Left lobe of liver (tissue), 2 donors: ENCODE measurements at regions not wholly inside any gene's neighbourhood (a gene's known extent, or its start where the extent isn't known, plus 50 kb on each side); places are given as distances from the start of the nearest gene placed in this dataset.

Experiments
- ATAC-seq: fragments of 200-7000 bp; cut with Tn5 transposase; one replicate; pipeline ENCODE4 v1.9.1; 2020; ENCODE audit warnings: mild to moderate bottlenecking, moderate library complexity
- DNase-seq: peaks from one replicate; pipeline ENCODE4 v3.0.0-alpha.2; 2020; ENCODE audit warnings: low spot score
- donor health status: DM: no; HTN: no; CAD: no; lungs with moderate emphysema.
- donor health status: DM: no; HTN: yes; CAD: no.

DNA sequence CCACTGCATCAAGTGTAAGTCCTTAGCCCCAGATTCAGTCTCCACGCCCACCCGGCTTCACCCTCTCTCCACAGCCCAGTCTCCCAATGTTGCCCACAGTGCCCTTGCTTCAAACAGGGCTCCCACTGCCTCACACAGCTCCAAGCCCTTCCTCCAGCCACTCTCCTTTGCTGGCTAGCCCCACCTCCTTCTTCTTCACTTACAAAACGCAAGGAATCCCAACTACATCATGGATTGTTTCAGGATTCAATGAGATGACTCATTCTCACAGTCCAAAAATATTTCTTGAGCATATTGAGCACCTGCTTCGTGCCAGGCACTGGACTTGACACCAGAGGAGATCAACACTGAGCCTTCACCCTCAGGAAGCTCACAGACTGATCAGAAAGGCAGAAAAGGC is 533.5 kb downstream of the BUD13 start:
- DNase-seq, result no peak
- no peak for ATAC-seq

DNA sequence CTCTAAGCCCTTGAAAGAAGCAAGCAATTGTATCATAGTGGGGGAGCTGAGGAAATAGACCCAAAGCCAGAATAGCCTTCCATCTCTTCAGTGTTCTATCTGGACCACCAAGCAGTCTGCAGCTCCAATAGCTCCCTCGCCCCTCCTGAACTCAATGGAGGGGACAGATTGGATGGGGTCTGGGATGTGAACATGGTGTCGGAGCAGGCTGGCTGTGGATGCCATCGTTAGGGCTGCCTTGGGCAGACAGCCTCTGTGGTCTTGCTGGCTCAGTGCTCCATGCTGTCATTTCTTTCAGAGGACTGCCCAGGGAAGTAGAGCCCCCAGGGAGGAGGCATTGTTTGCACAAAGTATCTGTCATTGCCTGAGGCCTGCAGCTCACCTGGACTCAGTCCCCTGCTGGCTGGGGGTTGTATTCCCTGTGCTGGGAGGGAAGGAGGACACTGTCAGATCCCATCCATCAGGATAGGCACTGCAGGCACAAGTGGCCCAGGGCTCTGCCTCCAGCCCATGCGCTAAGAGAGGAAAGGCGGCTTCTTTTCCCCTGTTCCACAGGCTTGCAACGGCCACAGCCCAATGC is 537.7 kb downstream of the BUD13 start:
- ATAC-seq (no peak), DNase-seq (no peak)

DNA sequence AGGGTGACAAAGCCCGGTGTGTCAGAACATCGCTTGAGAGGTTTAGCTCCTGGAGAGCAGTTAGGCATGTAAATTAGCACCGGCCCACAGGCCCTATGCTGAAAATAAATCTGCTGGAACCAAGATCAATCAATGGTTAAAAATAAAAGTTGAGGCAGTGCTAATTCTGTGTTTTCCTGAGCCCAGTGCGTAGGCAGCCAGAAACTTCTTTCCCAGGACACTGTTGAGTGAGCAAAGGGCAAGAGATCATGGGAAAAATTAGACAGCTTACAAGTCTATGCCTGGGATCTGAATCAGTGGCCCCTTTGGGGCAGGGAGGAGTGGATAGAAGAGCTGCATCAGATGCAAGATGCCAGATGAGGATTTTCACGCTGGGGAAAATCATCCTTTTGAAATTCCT is 539.2 kb downstream of the BUD13 start:
- ATAC-seq (no peak), DNase-seq (no peak)

DNA sequence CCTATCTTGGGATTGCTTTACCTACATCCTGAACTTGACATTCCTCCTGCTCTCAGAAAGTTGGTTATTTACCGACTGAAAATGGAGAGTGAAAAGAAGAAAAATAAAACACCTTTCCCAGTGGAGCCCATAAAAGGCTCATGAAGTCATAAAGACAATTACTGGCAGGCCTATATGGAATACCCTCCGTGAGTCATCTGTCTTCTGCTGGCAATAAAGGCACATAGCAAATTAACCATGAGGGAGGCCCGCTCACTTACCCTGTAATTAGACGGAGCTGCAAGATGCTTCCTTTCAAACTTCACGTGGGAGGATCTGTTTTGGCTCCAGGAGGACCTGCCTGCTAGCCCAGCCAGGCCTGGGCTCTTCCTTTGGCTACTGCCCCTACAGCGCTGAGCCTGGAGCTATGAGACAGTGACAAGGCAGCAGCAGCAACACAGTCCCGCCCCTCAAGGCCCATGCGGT is 540.4 kb downstream of the BUD13 start:
- DNase-seq (no peak), ATAC-seq (no peak)

DNA sequence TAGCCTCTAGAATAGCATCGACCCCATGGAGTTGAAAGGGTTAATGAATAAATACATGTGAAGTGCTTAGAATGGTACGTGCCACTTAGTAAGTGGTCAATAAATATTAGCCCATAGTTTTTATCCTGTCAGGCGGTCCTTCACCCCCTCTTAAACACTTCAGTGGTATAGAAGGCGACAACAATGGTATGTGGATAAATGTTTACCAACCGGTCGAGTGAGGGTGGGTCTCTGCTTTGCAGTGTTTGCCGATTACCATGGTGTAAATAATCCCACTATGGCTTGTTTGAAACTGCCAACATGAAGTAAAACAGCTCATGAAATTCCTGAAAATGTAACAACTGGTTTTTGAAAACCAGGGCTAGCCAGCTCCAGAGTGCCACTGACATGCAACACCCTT is 541.2 kb downstream of the BUD13 start:
- ATAC-seq, result no peak
- no peak for DNase-seq

DNA sequence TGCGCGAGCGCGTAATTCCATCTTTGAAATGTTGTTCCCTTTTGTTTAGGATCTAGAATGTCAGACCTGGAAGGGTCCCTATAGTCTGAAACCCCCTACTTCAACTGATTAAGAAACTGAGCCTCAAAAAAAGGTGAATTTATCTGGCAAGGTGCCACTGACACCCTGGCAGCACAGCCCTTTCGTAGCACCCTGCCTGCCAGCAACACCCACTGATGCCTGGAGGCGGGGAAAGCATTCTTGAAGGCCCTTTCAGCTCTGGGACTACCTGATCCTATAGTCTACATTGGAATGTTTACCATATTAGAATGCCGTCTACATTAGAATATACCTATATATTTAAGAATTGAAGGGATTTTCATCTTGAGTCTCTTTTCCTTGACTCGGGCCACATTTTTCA is 542.3 kb downstream of the BUD13 start:
- DNase-seq (no peak), ATAC-seq (no peak)

DNA sequence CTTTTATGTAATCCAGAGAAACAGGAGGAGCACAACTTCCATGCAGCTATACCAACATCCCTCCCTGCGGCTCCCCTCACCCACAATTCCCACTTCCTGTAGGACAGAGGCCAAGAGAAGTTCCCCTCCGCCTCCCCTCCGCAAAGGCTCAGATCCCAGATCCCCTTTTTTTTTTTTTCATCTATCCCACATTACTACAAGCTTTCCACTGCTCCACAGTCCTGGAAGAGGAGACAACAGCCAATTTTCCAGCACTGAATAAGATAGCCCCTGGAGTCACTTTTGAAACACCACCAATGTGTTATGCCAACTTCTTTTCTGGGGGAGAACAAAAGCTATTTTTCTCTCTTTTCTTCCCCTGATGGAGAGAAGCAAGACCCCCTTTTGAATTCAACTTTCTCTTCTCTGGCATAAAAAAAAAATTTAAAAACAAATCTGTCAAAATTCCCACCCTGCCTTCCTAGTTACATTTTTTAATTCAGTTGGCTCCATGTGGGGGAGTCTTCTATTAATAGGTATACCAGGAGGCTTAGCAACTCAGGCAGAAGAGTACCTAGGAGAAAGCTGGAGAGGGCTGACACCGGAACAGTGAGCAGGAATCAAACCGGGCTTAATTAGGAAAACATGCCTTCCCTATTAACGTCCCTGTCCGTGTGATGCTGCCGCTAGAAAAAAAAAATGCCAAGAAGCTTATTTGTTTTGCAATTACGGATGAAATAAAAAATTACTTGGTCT is 543.4 kb downstream of the BUD13 start:
- no peak for DNase-seq
- ATAC-seq, result no peak

DNA sequence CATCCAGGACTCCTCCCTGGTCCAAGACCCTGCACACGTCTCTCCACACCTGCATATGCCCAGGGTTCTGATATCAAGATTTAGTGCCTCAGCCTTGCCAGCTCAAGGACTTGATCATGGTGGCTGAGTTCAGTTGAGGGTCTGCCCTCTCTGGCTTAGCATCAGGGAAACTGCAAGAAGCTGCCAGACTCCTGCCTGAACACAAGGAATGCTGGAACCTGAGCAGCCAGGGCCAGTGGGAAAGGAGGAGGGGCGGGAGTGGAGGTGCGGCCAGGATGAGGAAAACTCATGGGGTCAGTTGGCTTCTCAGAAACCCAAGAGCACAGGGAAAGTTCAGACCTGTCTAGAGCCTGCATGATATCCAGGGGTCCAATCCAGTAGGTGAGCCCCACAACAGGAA is 546.1 kb downstream of the BUD13 start:
- ATAC-seq (no peak), DNase-seq (no peak)

DNA sequence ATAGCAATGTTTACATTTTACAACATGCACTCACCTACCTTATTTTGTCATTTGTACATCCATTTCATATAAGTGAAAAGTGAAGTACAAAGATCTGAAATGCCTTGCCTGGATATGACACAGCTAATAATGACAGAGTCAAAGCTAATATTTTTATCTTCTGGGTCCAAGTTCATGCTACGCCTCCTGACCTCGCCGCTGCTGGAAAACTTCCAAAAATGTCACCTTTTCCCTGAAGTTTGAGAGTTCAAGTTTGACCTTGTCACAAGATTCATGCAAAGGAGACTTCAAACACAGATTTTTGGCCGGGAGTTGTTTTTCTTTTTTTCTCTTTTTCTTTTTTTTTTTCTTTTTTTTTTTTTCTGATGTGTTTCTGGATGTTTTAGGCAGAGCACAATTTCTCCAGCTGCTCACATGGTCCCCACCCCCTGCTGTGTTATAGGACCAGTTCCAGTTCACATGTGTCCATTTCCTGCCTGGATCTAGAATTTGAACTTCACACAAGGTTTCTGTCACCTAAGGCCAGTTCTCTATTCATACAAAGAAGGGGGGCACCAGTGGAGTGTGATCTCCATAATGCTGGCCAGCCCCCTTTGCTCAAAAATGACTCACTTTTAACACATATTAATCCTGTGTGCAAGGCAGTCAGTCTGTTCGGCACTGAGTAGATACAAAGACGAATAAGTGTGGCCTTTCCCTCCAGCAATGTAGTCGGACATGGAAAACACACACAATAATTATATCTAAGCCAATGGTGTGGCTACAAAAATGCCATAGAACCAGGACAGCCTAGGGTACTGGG is 546.8 kb downstream of the BUD13 start:
- ATAC-seq (no peak), DNase-seq (no peak)

DNA sequence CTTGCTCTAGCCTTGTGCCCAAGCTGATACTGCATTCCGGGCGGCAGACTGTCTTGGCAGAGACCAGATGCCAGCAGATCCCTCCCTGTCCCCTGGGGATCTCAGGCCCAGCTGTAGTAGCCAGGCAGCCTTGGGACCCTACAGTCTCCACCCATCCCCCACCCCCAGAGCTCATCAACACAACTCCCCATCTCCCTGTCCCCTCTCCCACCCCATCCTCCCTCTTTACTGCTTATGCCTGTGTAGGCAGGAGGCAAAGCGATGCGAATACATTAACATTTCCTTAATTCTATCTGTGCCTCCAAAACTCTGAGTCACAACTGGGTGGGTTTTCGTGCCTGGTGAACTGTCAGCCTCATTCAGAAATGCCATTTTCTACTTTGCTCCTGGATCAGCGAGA is 547.6 kb downstream of the BUD13 start:
- DNase-seq (no peak), ATAC-seq (no peak)

DNA sequence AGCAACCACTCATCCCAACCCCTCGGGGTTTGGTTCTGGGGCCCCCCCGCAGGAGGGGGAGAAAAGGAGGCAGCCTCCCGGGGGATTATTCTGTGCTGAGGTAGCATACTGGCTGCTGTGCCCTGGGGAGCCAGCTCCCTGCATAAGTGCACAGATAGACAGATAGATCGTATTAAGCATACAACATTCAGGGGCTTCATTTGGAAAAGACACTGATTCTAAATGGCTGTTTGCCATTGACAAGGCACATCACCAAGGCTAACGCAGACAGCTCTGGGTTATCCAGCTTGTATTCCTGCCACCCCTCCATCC is 547.9 kb downstream of the BUD13 start:
- DNase-seq (no peak), ATAC-seq (no peak)

DNA sequence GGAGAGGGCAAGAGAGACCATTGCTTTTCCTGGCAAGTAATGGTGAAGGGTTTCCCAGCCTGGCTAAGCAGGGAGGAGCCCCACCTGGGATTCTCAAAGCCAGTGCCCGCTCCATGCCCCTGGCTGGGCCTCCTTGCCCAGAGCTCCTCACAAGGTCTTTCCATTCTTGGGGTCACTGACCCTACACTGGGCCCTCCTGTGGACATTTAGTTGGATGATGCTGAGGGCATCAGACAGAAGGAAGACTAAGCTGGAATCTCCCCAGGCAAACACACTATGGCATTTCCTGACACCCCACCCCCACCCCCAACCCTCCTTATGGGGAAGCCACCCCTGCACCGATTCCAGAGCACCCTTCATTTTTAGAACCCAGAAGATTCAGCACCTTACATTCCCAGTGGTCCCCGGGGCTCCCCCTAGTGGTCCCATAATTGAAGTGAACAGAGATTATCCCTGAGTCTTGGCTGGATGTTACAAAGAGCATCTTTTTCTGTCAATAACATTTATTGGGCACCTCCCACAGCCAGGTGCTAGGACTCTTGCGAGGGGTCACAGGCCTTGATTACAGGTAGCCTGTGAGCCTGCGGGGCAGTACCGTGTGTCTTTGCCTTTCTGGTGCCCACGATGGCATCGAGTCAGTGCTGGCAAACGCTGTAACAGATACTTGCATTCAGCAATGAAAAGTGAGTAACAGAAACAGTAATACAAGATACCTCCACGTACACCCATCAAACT is 548.5 kb downstream of the BUD13 start:
- ATAC-seq, result peak; percentile 86
- DNase-seq, result no peak

DNA sequence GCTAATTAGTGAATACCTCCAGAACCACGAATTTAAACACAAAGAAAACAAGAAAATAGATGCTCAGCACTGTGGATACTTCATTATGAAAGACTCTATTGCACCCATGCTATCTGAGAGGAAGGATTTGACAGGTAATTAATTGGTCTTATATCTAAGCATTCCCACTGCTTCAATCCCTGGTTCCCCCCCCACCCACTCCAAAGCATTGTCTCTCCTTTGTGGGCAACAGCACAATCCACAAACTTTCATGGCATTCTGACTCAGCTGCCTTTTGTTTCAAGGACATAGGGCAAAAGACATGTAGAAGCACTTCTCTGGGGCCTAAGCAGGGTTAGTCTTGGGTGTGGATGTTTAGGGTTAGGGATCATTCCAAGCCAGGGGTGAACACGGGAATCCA is 551.4 kb downstream of the BUD13 start:
- ATAC-seq (no peak), DNase-seq (no peak)

DNA sequence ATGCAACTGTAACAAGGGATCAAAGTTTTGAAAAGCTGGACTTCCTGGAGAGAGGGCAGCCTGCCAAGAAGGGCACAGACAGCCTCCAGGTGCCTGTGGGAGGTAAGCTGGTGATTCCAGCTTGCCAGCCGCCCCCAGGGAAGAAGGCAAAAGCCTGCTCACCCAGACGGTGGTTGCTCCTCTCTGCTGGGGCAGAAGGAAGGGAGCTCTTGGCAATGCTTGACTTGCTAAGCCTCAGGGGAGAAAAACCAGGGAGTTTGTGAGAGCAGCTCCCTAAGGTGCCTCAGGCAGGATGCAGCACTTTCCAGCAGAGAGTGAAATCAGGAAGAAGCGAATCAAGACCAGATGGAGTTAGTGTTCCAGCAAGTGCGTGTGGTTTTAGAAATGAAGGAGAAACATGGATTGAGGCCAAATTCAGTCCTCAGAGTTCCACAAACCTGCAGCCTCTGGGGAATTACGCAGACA is 553.6 kb downstream of the BUD13 start:
- no peak for DNase-seq
- peak; percentile 21 for ATAC-seq

DNA sequence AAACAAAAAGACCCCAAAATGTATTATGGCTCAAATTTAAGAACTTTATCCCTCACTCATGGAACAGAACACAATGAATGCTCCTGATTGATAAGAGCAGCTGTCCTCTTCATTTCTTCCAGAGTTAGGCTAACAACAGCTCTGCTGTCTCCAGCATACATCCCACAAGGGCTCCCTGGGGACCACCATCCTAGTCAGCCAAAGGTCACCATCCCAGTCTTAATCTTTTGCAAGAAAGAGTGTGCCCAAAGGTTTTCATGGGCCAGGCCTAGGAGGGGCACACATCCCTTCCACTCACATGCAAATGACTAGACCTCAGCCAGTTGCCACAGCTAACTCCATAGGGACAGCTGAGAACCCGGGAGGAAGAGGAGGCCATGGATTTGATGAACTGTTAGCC is 555.3 kb downstream of the BUD13 start:
- ATAC-seq (no peak), DNase-seq (no peak)

DNA sequence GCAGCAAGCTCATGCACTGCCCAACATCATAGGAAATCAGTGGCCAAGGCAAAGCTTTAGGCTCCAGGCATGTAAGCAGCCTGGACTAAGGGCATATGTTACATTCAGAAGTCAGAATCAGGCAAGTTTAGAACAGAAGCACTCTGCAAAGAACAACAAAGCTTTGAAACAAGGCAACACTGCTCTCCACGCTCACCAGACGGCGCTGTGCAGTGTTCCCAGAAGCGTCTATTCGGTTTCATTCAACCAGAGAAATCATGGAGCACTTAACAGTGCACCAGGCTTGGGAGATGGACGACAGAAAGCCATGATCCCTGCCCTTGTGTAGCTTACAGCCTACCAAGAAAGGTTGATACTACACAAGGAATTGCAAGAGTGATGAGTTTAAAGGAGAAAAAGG is 555.8 kb downstream of the BUD13 start:
- peak; percentile 91 for ATAC-seq
- DNase-seq, result peak; percentile 55

DNA sequence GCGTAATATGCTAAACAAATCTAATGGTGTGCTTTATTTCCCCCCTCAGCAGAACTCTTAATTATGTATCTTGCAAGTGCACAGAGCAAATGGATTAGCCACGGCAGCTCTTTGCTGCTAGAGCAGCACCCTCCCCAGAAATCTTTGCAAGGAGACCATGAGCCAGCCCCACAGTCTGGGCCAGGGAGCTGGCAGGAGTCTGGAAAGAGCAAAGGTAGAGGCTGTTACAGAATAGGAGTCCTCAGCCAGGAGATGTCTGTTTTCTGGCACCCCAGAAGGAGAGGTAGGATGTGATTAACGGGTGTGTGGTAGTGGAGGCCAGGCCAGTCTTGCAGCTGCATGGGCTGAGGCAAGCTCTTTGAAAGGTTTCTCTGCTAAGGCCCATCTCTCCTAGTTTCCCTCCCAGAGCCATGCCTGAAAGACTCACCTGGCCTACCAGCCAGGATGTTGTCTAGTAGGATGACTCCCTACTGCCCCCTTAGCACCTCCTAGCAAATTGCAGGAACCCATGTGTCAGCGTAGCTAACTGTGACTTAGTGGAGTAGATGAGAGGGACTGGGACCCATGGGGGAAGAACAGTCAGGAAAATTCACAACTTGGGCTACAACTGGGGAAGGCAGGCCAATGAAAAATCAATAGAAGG is 557.2 kb downstream of the BUD13 start:
- DNase-seq (no peak), ATAC-seq (no peak)

DNA sequence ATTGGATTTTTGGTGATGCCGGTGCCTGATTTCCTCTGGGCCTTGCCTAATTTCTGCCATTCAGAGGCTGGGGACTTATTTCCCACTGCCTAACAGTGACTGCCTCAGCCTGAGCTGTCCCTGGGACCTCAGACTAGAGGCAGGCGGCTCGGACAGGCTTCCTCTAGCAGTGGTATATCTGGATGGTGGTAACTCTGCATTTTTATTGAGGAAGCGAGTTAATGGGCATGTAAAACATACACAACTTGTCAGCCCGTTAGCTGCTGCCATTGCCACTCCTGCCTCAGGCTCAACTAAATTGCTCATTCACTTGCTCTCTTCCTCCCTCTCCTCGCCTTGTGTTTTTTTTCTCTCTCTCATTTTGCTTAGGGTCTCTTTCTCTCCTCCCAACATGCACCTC is 561.6 kb downstream of the BUD13 start:
- DNase-seq, result no peak

DNA sequence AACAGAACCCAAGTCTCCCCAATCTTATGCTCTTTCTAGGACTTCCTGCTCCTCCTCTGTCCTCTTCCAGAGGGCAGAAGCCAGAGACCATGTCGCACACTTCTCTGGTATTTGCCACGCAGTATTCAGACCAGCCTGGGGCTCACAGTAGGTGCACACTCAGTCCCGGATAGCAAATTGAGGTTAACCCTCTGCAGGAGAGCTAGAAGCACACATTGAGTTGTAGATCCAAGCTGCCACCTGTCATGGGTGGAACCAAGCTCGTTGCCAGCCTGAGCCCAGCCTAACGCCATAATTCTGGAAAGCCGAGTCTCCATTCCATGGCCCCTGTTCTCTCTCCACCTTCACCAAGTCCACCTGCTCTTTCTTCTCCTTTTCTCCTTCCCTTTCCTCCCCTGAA is 562.1 kb downstream of the BUD13 start:
- DNase-seq (no peak), ATAC-seq (no peak)

More for the DNA sequence above, 561.6 kb downstream of the BUD13 start:
- ATAC-seq, result no peak

DNA sequence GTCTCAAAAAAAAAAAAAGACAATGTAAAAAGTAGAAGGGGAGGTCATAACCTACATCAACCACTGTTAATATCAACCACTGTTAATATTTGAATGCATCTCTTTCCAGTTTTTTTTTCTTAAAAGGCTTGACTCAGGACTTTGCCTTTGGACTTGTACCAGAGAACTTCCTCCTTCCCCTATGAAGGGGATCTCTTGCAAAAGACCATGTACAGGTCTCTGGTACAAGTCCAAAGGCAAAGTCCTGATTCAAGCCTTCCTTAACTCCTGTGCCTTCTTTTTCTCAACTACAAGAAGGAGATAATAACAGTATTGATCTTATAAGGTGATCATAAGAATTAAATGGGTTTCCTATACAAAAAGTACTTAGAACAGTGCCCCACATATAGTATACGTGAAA is 563.5 kb downstream of the BUD13 start:
- no peak for DNase-seq
- no peak for ATAC-seq
